A673 (cell line): ENCODE measurements at regions not wholly inside any gene's neighbourhood (a gene's known extent, or its start where the extent isn't known, plus 50 kb on each side); places are given as distances from the start of the nearest gene placed in this dataset.

Experiments
- CTCF ChIP-seq: fragments of 300-800, 200-600 bp; sonication (generic); conservative IDR thresholded peaks from 2 replicates; pipeline ENCODE4 v1.5.1; 2017; ENCODE audit warnings: low read depth, mild to moderate bottlenecking, antibody characterized with exemption, low read length, moderate library complexity, mixed read lengths
- EZH2 ChIP-seq: fragments of 200-600 bp; sonication (generic); IDR thresholded peaks from 2 replicates; pipeline ENCODE4 v1.6.1; 2017; ENCODE audit warnings: borderline replicate concordance, low read depth, mild to moderate bottlenecking, mixed read lengths, antibody characterized with exemption, low read length; ENCODE audit not compliant: poor library complexity, severe bottlenecking

DNA sequence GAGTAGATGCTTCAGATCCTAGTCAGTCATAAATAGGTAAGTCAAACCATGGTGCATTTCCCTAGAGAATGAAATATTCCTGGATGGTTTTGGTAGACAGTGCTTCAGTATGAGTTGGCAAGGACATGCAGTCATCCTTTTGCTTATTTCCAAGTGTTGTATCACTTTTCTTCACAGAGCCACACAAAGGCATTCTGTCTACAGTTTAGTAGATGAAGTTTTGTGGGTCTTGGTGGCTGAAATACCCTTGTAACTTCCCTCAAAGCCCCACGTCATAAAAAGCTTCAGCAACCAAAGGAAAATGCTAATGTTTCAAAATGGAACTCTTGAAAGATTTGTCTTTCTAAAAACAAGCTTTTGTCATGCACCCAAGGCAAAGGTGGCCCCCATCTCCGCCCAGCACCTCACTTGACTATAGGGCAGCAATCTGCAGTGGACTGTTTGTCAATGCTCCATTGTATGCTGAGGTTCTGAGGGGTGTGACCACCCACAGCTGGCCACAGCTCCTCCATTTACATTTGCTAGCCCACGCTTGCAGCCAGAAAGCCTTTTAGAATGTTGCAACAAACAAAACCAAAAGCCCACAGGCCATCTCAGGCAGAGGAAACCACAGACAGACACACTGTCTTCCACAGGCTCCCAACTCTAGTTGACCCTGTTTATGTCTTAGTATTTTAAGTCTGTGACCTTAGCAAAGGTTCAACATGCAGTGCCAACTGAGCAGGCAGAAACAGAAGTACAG is 87.1 kb upstream of the FAM9C start:
- TF ChIP-seq CTCF (no peak), EZH2 (no peak)
